ENCODE measurements at regions not wholly inside any gene's neighbourhood (a gene's known extent, or its start where the extent isn't known, plus 50 kb on each side); places are given as distances from the start of the nearest gene placed in this dataset.

DNA sequence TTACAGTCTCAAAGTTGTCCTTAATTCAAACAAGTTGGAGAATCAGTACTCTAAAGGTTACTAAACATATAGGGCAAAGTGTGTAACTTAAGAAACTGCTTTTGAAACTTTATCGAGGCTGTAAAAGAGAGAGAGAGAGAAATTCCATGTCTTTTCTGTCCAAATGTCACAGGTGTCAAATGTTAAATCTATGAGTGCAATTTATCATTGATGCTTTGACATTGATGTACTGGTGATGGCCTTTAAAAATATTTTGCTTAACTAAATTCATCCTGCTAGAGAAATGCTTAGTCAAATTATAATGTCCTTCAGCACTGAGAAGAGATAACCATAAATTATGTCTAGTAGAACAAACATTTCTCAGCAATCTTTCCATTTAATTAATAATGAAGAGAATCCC is 1602.1 kb upstream of the TMEFF2 start:
- Histone ChIP-seq H3K9me3 (no peaks in the 10 kb centered on the region), H3K27ac (no peak overlapping the region), H3K27me3 (no peaks in the 10 kb centered on the region), H3K36me3 (no peaks in the 10 kb centered on the region), H3K4me1 (no peaks in the 10 kb centered on the region), H3K4me3 (no peak overlapping the region)
- DNase-seq = no peak
- TF ChIP-seq, protein P1, sequence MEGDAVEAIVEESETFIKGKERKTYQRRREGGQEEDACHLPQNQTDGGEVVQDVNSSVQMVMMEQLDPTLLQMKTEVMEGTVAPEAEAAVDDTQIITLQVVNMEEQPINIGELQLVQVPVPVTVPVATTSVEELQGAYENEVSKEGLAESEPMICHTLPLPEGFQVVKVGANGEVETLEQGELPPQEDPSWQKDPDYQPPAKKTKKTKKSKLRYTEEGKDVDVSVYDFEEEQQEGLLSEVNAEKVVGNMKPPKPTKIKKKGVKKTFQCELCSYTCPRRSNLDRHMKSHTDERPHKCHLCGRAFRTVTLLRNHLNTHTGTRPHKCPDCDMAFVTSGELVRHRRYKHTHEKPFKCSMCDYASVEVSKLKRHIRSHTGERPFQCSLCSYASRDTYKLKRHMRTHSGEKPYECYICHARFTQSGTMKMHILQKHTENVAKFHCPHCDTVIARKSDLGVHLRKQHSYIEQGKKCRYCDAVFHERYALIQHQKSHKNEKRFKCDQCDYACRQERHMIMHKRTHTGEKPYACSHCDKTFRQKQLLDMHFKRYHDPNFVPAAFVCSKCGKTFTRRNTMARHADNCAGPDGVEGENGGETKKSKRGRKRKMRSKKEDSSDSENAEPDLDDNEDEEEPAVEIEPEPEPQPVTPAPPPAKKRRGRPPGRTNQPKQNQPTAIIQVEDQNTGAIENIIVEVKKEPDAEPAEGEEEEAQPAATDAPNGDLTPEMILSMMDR (IDR thresholded peaks at IDR 0.05) = no peak
- intact Hi-C loops (cut with DNase I; ENCODE audit: low total_unique reads) = no loop called here

GRCh38 chr2:193793914-193794313 is 1599.2 kb upstream of the TMEFF2 start:
- Histone ChIP-seq H3K27me3 (no peaks in the 10 kb centered on the region), H3K36me3 (no peaks in the 10 kb centered on the region), H3K9me3 (no peaks in the 10 kb centered on the region), H3K4me1 (no peaks in the 10 kb centered on the region), H3K4me3 (no peak overlapping the region), H3K27ac (no peak overlapping the region)
- DNase-seq = no peak
- TF ChIP-seq, protein P1 (IDR thresholded peaks at IDR 0.05) = no peak
- intact Hi-C loops (cut with DNase I; ENCODE audit: low total_unique reads) = no loop called here

DNA sequence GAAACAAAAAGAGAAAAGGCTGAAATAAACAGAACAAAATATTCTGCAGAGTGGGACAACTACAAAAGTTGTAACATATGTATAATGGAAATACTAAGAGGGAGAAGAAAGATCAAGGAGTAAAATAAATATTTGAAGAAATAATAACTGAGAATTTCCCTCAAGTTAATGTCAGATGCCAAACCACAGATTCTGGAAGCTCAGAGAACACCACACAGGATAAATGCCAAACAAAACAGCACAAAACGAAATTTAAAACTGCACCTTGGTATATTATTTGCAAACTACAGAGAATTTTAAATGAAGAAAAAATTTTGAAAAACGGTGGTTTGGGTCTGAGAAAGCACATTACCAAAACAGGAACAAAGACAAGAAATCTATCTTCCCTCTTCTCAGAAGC is 1588.9 kb upstream of the TMEFF2 start:
- TF ChIP-seq, protein P1 (IDR thresholded peaks at IDR 0.05) = no peak
- H3K4me3 ChIP-seq = no peak overlapping the region
- H3K36me3 ChIP-seq = no peaks in the 10 kb centered on the region
- no peaks in the 10 kb centered on the region for H3K9me3 ChIP-seq
- H3K27me3 ChIP-seq = no peaks in the 10 kb centered on the region
- intact Hi-C loops (cut with DNase I; ENCODE audit: low total_unique reads) = no loop called here
- H3K27ac ChIP-seq = no peak overlapping the region
- no peaks in the 10 kb centered on the region for H3K4me1 ChIP-seq
- no peak for DNase-seq

DNA sequence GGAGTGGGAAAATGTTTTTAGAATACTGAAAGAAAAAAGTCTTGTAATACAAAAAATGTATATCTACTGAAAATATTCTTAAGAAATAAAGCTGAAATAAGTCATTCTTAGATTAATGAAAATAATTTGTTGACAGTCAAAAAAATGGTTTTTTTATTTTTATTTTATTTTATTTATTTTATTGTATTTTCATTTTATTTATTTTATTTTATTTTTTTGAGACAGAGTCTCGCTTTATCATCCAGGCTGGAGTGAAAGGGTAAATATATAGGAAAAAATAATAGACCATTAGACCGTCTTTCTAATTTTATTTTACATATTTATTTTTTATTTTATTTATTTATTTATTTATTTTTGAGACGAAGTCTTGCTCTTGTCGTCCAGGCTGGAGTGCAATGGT is 1583.6 kb upstream of the TMEFF2 start:
- TF ChIP-seq, protein P1 (IDR thresholded peaks at IDR 0.05) = no peak
- no peaks in the 10 kb centered on the region for H3K9me3 ChIP-seq
- intact Hi-C loops (cut with DNase I; ENCODE audit: low total_unique reads) = no loop called here
- no peak overlapping the region for H3K4me3 ChIP-seq
- no peaks in the 10 kb centered on the region for H3K27me3 ChIP-seq
- H3K4me1 ChIP-seq = no peaks in the 10 kb centered on the region
- H3K36me3 ChIP-seq = no peaks in the 10 kb centered on the region
- DNase-seq = no peak
- H3K27ac ChIP-seq = no peak overlapping the region

- TF ChIP-seq, protein P1 (IDR thresholded peaks at IDR 0.05) = no peak
- H3K36me3 ChIP-seq = no peaks in the 10 kb centered on the region
- no peak for DNase-seq
- no peak overlapping the region for H3K4me3 ChIP-seq
- no peaks in the 10 kb centered on the region for H3K4me1 ChIP-seq
- intact Hi-C loops (cut with DNase I; ENCODE audit: low total_unique reads) = no loop called here
- no peaks in the 10 kb centered on the region for H3K27me3 ChIP-seq
- no peak overlapping the region for H3K27ac ChIP-seq
- H3K9me3 ChIP-seq = no peaks in the 10 kb centered on the region
These were observed 1582.3 kb upstream of the TMEFF2 start for GRCh38 chr2:193776988-193777387.

DNA sequence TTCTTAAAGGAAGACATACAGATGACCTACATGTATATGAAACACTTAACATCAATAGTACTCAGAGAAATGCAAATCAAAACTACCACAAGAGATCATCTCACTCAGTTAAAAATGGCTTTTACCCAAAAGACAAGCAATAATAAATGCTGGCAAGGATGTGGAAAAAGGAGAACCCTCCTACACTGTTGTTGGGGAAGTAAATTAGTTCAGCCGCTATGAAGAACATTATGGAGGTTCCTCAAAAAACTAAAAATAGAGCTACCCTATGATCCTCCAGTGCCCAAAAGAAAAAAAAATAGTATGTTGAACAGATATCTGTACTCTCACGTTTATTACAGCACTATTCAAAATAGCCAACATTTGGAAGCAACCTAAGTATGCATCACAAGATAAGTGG is 1579.4 kb upstream of the TMEFF2 start:
- Histone ChIP-seq H3K36me3 (no peaks in the 10 kb centered on the region), H3K4me1 (no peaks in the 10 kb centered on the region), H3K27ac (no peak overlapping the region), H3K27me3 (no peaks in the 10 kb centered on the region), H3K9me3 (no peaks in the 10 kb centered on the region), H3K4me3 (no peak overlapping the region)
- DNase-seq = no peak
- intact Hi-C loops (cut with DNase I; ENCODE audit: low total_unique reads) = no loop called here
- TF ChIP-seq, protein P1 (IDR thresholded peaks at IDR 0.05) = no peak

All from tibial artery (tissue), 4 donors.